HUES48 (cell line): ENCODE measurements at regions not wholly inside any gene's neighbourhood (a gene's known extent, or its start where the extent isn't known, plus 50 kb on each side); places are given as distances from the start of the nearest gene placed in this dataset.
"Not testable (repeated sequence)": the region's sequence is repeated elsewhere in the genome, so short reads cannot be mapped to it uniquely, and the experiment has no call there.

ENCODE experiments used
- H3K27ac ChIP-seq: one replicate; pipeline ENCODE4 v1.7.0; 2013; ENCODE audit warnings: low read depth, low read length, inconsistent platforms
- H3K27me3 ChIP-seq: 2 replicates; pipeline ENCODE4 v1.6.1; 2013; ENCODE audit warnings: mild to moderate bottlenecking, low read length; ENCODE audit not compliant: control insufficient read depth, insufficient read depth
- H3K36me3 ChIP-seq: 2 replicates; pipeline ENCODE4 v1.6.1; 2013; ENCODE audit warnings: low read length; ENCODE audit not compliant: control insufficient read depth, insufficient read depth
- H3K4me1 ChIP-seq: 2 replicates; pipeline ENCODE4 v1.6.1; 2013; ENCODE audit warnings: mild to moderate bottlenecking, low read length; ENCODE audit not compliant: control insufficient read depth, insufficient read depth
- H3K4me3 ChIP-seq: 2 replicates; pipeline ENCODE4 v1.5.1; 2013; ENCODE audit warnings: mild to moderate bottlenecking, low read depth, low read length
- H3K9ac ChIP-seq: 2 replicates; pipeline ENCODE4 v1.6.1; 2013; ENCODE audit warnings: mild to moderate bottlenecking, low read depth, low read length, moderate library complexity
- H3K9me3 ChIP-seq: 2 replicates; pipeline ENCODE4 v1.6.1; 2013; ENCODE audit warnings: low read length; ENCODE audit not compliant: control insufficient read depth, insufficient read depth

GRCh38 chr21:9874136-9874535 lies 647.2 kb upstream of the TPTE start:
- H3K36me3 ChIP-seq, H3K4me1 ChIP-seq, H3K9ac ChIP-seq, H3K27me3 ChIP-seq, H3K4me3 ChIP-seq, H3K27ac ChIP-seq: not testable (repeated sequence)
- H3K9me3 ChIP-seq, result peaks cover 84% of the 10 kb centered on the region

DNA sequence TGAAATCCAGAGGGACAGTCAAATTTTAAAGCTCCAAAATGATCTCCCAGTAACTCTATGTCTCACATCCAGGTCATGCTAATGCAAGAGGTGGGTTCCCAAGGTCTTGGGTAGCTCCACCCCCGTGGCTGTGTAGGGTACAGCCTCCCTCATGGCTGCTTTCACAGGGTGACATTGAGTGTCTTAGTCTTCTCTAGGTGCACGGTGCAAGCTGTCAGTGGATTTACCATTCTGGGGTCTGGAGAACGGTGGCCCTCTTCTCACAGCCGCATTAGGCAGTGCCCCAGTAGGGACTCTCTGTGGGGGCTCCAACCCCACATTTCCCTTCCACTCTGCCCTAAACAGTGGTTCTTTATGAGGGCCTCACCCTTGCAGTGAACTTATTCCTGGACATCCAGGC lies 640.0 kb upstream of the TPTE start:
- not testable (repeated sequence) for H3K36me3 ChIP-seq, H3K4me3 ChIP-seq, H3K27me3 ChIP-seq, H3K9ac ChIP-seq, H3K27ac ChIP-seq, H3K4me1 ChIP-seq
- peaks cover 87% of the 10 kb centered on the region for H3K9me3 ChIP-seq

DNA sequence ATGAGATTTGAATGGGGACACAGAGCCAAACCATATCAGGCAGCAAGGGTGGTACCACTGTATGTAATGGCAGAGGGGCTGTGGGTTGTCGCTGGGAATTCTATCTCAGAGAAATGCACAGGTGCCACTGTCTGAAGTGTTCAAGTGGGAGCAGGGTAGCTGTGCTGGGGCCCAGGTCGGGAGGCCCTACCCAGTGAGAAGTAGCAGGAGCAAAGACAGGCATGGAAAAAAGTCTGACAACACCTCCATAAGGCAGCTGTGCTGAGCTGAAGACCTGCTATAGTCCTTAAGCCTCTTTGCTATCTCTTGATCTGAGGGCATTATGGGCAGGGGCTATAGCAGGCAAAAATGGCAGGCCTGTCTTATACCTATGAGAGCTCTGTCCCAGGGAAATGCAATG lies 638.3 kb upstream of the TPTE start:
- not testable (repeated sequence) for H3K4me1 ChIP-seq, H3K27me3 ChIP-seq, H3K4me3 ChIP-seq, H3K27ac ChIP-seq, H3K9ac ChIP-seq, H3K36me3 ChIP-seq
- H3K9me3 ChIP-seq, result peaks cover 81% of the 10 kb centered on the region

GRCh38 chr21:9883571-9884282 lies 637.7 kb upstream of the TPTE start:
- not testable (repeated sequence) for H3K27ac ChIP-seq, H3K4me3 ChIP-seq, H3K9ac ChIP-seq, H3K36me3 ChIP-seq, H3K27me3 ChIP-seq, H3K4me1 ChIP-seq
- peaks cover 80% of the 10 kb centered on the region for H3K9me3 ChIP-seq

GRCh38 chr21:9888500-9888899 lies 632.9 kb upstream of the TPTE start:
- H3K9ac ChIP-seq, H3K36me3 ChIP-seq, H3K27ac ChIP-seq, H3K4me1 ChIP-seq, H3K4me3 ChIP-seq, H3K27me3 ChIP-seq: not testable (repeated sequence)
- peaks cover 80% of the 10 kb centered on the region for H3K9me3 ChIP-seq

GRCh38 chr21:9903579-9903978 lies 617.8 kb upstream of the TPTE start:
- not testable (repeated sequence) for H3K4me3 ChIP-seq, H3K4me1 ChIP-seq, H3K9ac ChIP-seq, H3K27me3 ChIP-seq, H3K36me3 ChIP-seq, H3K27ac ChIP-seq
- peaks cover 72% of the 10 kb centered on the region for H3K9me3 ChIP-seq

GRCh38 chr21:9914135-9914534 lies 607.2 kb upstream of the TPTE start:
- peaks cover 70% of the 10 kb centered on the region for H3K9me3 ChIP-seq
- H3K9ac ChIP-seq, H3K27ac ChIP-seq, H3K36me3 ChIP-seq, H3K4me3 ChIP-seq, H3K27me3 ChIP-seq, H3K4me1 ChIP-seq: not testable (repeated sequence)

DNA sequence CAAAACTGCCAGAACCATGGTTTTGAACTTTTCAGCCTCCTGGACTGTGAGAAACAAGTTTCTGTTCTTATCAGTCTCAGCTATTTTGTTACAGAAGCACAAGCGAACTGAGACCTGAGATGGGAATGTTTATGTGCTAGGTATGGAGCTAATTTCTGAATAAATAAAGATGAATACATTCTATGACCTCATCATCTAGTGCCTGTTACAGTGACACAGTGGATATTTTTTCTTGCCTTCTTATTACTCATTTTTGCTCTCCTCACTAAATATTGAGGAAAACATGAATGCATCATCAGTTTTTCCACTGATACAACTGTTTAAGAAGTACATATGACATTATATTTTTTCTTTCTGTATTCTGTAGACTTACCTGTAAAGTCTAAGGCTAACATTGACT lies 601.9 kb upstream of the TPTE start:
- H3K9ac ChIP-seq, H3K36me3 ChIP-seq, H3K4me3 ChIP-seq, H3K27me3 ChIP-seq, H3K27ac ChIP-seq, H3K4me1 ChIP-seq: not testable (repeated sequence)
- H3K9me3 ChIP-seq, result peaks cover 61% of the 10 kb centered on the region

- H3K27me3 ChIP-seq, H3K36me3 ChIP-seq, H3K27ac ChIP-seq, H3K4me3 ChIP-seq, H3K9ac ChIP-seq, H3K4me1 ChIP-seq: not testable (repeated sequence)
- peaks cover 81% of the 10 kb centered on the region for H3K9me3 ChIP-seq
These were observed 577.7 kb upstream of the TPTE start for GRCh38 chr21:9943639-9944038.

GRCh38 chr21:9946057-9946456 lies 575.3 kb upstream of the TPTE start:
- peaks cover 85% of the 10 kb centered on the region for H3K9me3 ChIP-seq
- not testable (repeated sequence) for H3K9ac ChIP-seq, H3K4me1 ChIP-seq, H3K4me3 ChIP-seq, H3K27ac ChIP-seq, H3K36me3 ChIP-seq, H3K27me3 ChIP-seq

- not testable (repeated sequence) for H3K4me3 ChIP-seq, H3K27ac ChIP-seq, H3K36me3 ChIP-seq, H3K9ac ChIP-seq, H3K4me1 ChIP-seq, H3K27me3 ChIP-seq
- peaks cover 81% of the 10 kb centered on the region for H3K9me3 ChIP-seq
These were observed 571.7 kb upstream of the TPTE start for GRCh38 chr21:9949510-9950289.
